Lung (tissue), 11 donors: ENCODE measurements at regions not wholly inside any gene's neighbourhood (a gene's known extent, or its start where the extent isn't known, plus 50 kb on each side); places are given as distances from the start of the nearest gene placed in this dataset.

Source experiments
- ATAC-seq: fragments of 200-7000 bp; cut with Tn5 transposase; one replicate; pipeline ENCODE4 v1.9.1; 2020; ENCODE audit warnings: moderate number of reproducible peaks; ENCODE audit not compliant: insufficient read depth, low FRiP score
- DNase-seq, 3 donors: peaks; one replicate each; pipeline ENCODE4 v3.0.0-alpha.2; 2013 to 2017
- H3K27ac ChIP-seq, 2 donors: one replicate each; pipeline ENCODE4 v1.5.1; 2013; ENCODE audit warnings: mild to moderate bottlenecking in 2 of 2, moderate library complexity in 2 of 2, control low read depth in 1 of 2, inconsistent platforms in 1 of 2, low read depth in 1 of 2, low read length in 1 of 2
- H3K27me3 ChIP-seq, 3 donors: one replicate each; pipeline ENCODE4 v1.5.1; 2013; ENCODE audit warnings: low read length in 2 of 3; ENCODE audit not compliant: control insufficient read depth in 3 of 3, insufficient read depth in 3 of 3
- H3K36me3 ChIP-seq, 4 donors: one replicate each; pipeline ENCODE4 v1.5.1; 2013; ENCODE audit warnings: low read length in 4 of 4, mild to moderate bottlenecking in 1 of 4, moderate library complexity in 1 of 4; ENCODE audit not compliant: control insufficient read depth in 4 of 4, insufficient read depth in 4 of 4
- H3K4me1 ChIP-seq, 5 donors: one replicate each; pipeline ENCODE4 v1.5.1; 2013; ENCODE audit warnings: low read length in 5 of 5, mild to moderate bottlenecking in 2 of 5, moderate library complexity in 1 of 5; ENCODE audit not compliant: control insufficient read depth in 5 of 5, insufficient read depth in 5 of 5
- H3K4me3 ChIP-seq: one replicate; pipeline ENCODE4 v1.5.1; 2013; ENCODE audit warnings: mild to moderate bottlenecking, control low read depth, moderate library complexity
- H3K9ac ChIP-seq, 2 donors: one replicate each; pipeline ENCODE4 v1.5.1; 2013; ENCODE audit warnings: low read length in 2 of 2, control low read depth in 1 of 2; ENCODE audit not compliant: insufficient read depth in 1 of 2
- H3K9me3 ChIP-seq, 4 donors: one replicate each; pipeline ENCODE4 v1.5.1; 2013; ENCODE audit warnings: low read length in 3 of 4, mild to moderate bottlenecking in 1 of 4, moderate library complexity in 1 of 4; ENCODE audit not compliant: control insufficient read depth in 4 of 4, insufficient read depth in 3 of 4
- CTCF ChIP-seq: IDR thresholded peaks from 2 replicates; pipeline ENCODE4 v1.5.1; 2012; ENCODE audit warnings: mild to moderate bottlenecking; ENCODE audit errors: control extremely low read depth, extremely low read depth
- WGBS, 2 donors: extraction: QIAGEN DNeasy Blood & Tissue Kit; methylation state at CpG; one replicate each; pipeline ENCODE4 v1.1.7; 2013; 5-methylcytosine and 5-hydroxymethylcytosine counted together
- donor health status: control.
- donor health status: control.
- donor health status: Bipolar disorder and iron deficiency.
- donor health status: healthy.
- donor health status: DM: yes; HTN: yes; CAD: no.

- H3K9me3 ChIP-seq: no peaks in the 10 kb centered on the region
- no peak overlapping the region for H3K4me3 ChIP-seq
- no peak for ATAC-seq
- no peak overlapping the region for H3K9ac ChIP-seq
- DNase-seq: no peak
- TF ChIP-seq CTCF: no peak
- H3K36me3 ChIP-seq: no peaks in the 10 kb centered on the region
- H3K27ac ChIP-seq: no peak overlapping the region
- H3K27me3 ChIP-seq: no peaks in the 10 kb centered on the region
- H3K4me1 ChIP-seq: peaks cover 0 to 15% (median 0%) of the 10 kb centered on the region in 5 donors
- WGBS, 2 donors: 92% methylated on average over 32 to 33 of the region's 33 CpGs
Measured at GRCh38 chr14:58833634-58834378, 196.0 kb downstream of the DACT1 start.

- Histone ChIP-seq H3K4me3 (no peak overlapping the region), H3K36me3 (no peaks in the 10 kb centered on the region), H3K9ac (no peak overlapping the region), H3K27me3 (peaks cover 0 to 2% (median 0%) of the 10 kb centered on the region in 3 donors), H3K9me3 (no peaks in the 10 kb centered on the region), H3K27ac (no peak overlapping the region), H3K4me1 (peaks cover 0 to 21% (median 6%) of the 10 kb centered on the region in 5 donors)
- DNase-seq (no peak), ATAC-seq (no peak)
- 93 to 95% methylated on average over 1 of the region's 1 CpG for WGBS, 2 donors
- TF ChIP-seq CTCF: no peak
Measured at GRCh38 chr14:58836303-58836974, 198.7 kb downstream of the DACT1 start.

GRCh38 chr14:58839233-58839632 lies 201.5 kb downstream of the DACT1 start:
- H3K27me3 ChIP-seq: peaks cover 0 to 2% (median 0%) of the 10 kb centered on the region in 3 donors
- ATAC-seq (no peak), DNase-seq (no peak)
- H3K36me3 ChIP-seq: no peaks in the 10 kb centered on the region
- no peak overlapping the region for H3K27ac ChIP-seq
- no peak overlapping the region for H3K4me3 ChIP-seq
- TF ChIP-seq CTCF: no peak
- no peaks in the 10 kb centered on the region for H3K9me3 ChIP-seq
- peaks cover 0 to 20% (median 6%) of the 10 kb centered on the region in 5 donors for H3K4me1 ChIP-seq
- WGBS, 2 donors: 85 to 93% methylated on average over 5 of the region's 5 CpGs
- no peak overlapping the region for H3K9ac ChIP-seq
